Liver (tissue), 8 donors: ENCODE measurements at regions not wholly inside any gene's neighbourhood (a gene's known extent, or its start where the extent isn't known, plus 50 kb on each side); places are given as distances from the start of the nearest gene placed in this dataset.

Experiments
- DNase-seq: peaks from one replicate; pipeline ENCODE4 v3.0.0-alpha.2; 2017; ENCODE audit warnings: low spot score
- H3K27ac ChIP-seq, 2 donors: one replicate each; pipeline ENCODE4 v1.7.0; 2013; ENCODE audit warnings: inconsistent platforms in 2 of 2, low read length in 2 of 2, control low read depth in 1 of 2, low read depth in 1 of 2, mild to moderate bottlenecking in 1 of 2
- H3K27me3 ChIP-seq, 4 donors: one replicate each; pipeline versions ENCODE4 v1.6.1 to v1.7.0; 2013; ENCODE audit warnings: low read length in 3 of 4, inconsistent platforms in 1 of 4, mild to moderate bottlenecking in 1 of 4, moderate library complexity in 1 of 4; ENCODE audit not compliant: control insufficient read depth in 4 of 4, insufficient read depth in 4 of 4
- H3K36me3 ChIP-seq, 4 donors: one replicate each; pipeline versions ENCODE4 v1.6.1 to v1.7.0; 2013; ENCODE audit warnings: low read length in 3 of 4, mild to moderate bottlenecking in 3 of 4, low read depth in 1 of 4, moderate library complexity in 1 of 4; ENCODE audit not compliant: control insufficient read depth in 4 of 4, insufficient read depth in 3 of 4
- H3K4me1 ChIP-seq, 4 donors: one replicate each; pipeline versions ENCODE4 v1.6.1 to v1.7.0; 2013; ENCODE audit warnings: low read length in 3 of 4, mild to moderate bottlenecking in 3 of 4, moderate library complexity in 1 of 4; ENCODE audit not compliant: control insufficient read depth in 4 of 4, insufficient read depth in 4 of 4
- H3K4me3 ChIP-seq, 3 donors: one replicate each; pipeline versions ENCODE4 v1.6.1 to v1.7.0; 2013; ENCODE audit warnings: low read length in 3 of 3, control low read depth in 1 of 3, low read depth in 1 of 3, mild to moderate bottlenecking in 1 of 3
- H3K9ac ChIP-seq, 2 donors: one replicate each; pipeline ENCODE4 v1.7.0; 2013; ENCODE audit warnings: low read length in 2 of 2, mild to moderate bottlenecking in 2 of 2, moderate library complexity in 2 of 2, control low read depth in 1 of 2, low read depth in 1 of 2
- H3K9me3 ChIP-seq, 4 donors: one replicate each; pipeline versions ENCODE4 v1.6.1 to v1.7.0; 2013; ENCODE audit warnings: low read length in 3 of 4; ENCODE audit not compliant: control insufficient read depth in 4 of 4
- EGR1 ChIP-seq, 2 donors: IDR thresholded peaks; 2 replicates each; pipeline ENCODE4 v1.6.1; 2016 to 2018; ENCODE audit warnings: antibody characterized with exemption in 2 of 2, low read depth in 2 of 2
- FOXA1 ChIP-seq: IDR thresholded peaks from 2 replicates; pipeline ENCODE4 v1.6.1; 2016; ENCODE audit warnings: antibody characterized with exemption
- FOXA2 ChIP-seq: IDR thresholded peaks from 2 replicates; pipeline ENCODE4 v1.6.1; 2016; ENCODE audit warnings: antibody characterized with exemption
- GABPA ChIP-seq, 2 donors: IDR thresholded peaks in 1 of 2; conservative IDR thresholded peaks in 1 of 2; 2 replicates each; pipeline ENCODE4 v1.6.1; 2016; ENCODE audit warnings: antibody characterized with exemption in 2 of 2, mild to moderate bottlenecking in 1 of 2, moderate library complexity in 1 of 2
- HNF4A ChIP-seq, 2 donors: conservative IDR thresholded peaks; 2 replicates each; pipeline ENCODE4 v1.6.1; 2016; ENCODE audit warnings: antibody characterized with exemption in 2 of 2, mild to moderate bottlenecking in 2 of 2
- HNF4G ChIP-seq: IDR thresholded peaks from 2 replicates; pipeline ENCODE4 v1.6.1; 2016; ENCODE audit warnings: antibody characterized with exemption
- JUND ChIP-seq, 2 donors: IDR thresholded peaks; 2 replicates each; pipeline ENCODE4 v1.6.1; 2016; ENCODE audit warnings: antibody characterized with exemption in 2 of 2
- MAX ChIP-seq: IDR thresholded peaks from 2 replicates; pipeline ENCODE4 v1.6.1; 2016; ENCODE audit warnings: antibody characterized with exemption
- NR2F2 ChIP-seq: IDR thresholded peaks from 2 replicates; pipeline ENCODE4 v1.6.1; 2016; ENCODE audit warnings: antibody characterized with exemption
- RAD21 ChIP-seq, 2 donors: IDR thresholded peaks; 2 replicates each; pipeline ENCODE4 v1.6.1; 2016; ENCODE audit warnings: antibody characterized with exemption in 2 of 2, mild to moderate bottlenecking in 2 of 2
- RXRA ChIP-seq, 2 donors: IDR thresholded peaks; 2 replicates each; pipeline ENCODE4 v1.6.1; 2017 to 2018; ENCODE audit warnings: antibody characterized with exemption in 2 of 2, mild to moderate bottlenecking in 1 of 2
- SP1 ChIP-seq: IDR thresholded peaks from 2 replicates; pipeline ENCODE4 v1.6.1; 2018; ENCODE audit warnings: antibody characterized with exemption, mild to moderate bottlenecking
- TAF1 ChIP-seq: conservative IDR thresholded peaks from 2 replicates; pipeline ENCODE4 v1.6.1; 2016; ENCODE audit warnings: antibody characterized with exemption, mild to moderate bottlenecking
- YY1 ChIP-seq: IDR thresholded peaks from 2 replicates; pipeline ENCODE4 v1.6.1; 2016; ENCODE audit warnings: antibody characterized with exemption, mild to moderate bottlenecking
- WGBS: extraction: QIAGEN DNeasy Blood & Tissue Kit; methylation state at CpG from one replicate; pipeline ENCODE4 v1.1.7; 2013; 5-methylcytosine and 5-hydroxymethylcytosine counted together
- TF ChIP-seq, protein P1 (sequence below): fragments of 150-350 bp; IDR thresholded peaks from 2 replicates; pipeline ENCODE4 v1.5.1; 2017; ENCODE audit warnings: improper control_type of control experiment, low read depth, low read length; ENCODE audit not compliant: missing input control
- TF ChIP-seq, protein P2 (sequence below): IDR thresholded peaks from 2 replicates; pipeline ENCODE4 v1.6.1; 2016; ENCODE audit warnings: antibody characterized with exemption
- TF ChIP-seq, protein P3 (sequence below): IDR thresholded peaks from 2 replicates; pipeline ENCODE4 v1.6.1; 2016; ENCODE audit warnings: antibody characterized with exemption
- TF ChIP-seq, protein P4 (sequence below): IDR thresholded peaks from 2 replicates; pipeline ENCODE4 v1.6.1; 2016; ENCODE audit warnings: antibody characterized with exemption, mild to moderate bottlenecking
- donor health status: healthy.
- donor health status: healthy.
- donor health status: healthy.
- donor health status: healthy.
- donor health status: healthy.

DNA sequence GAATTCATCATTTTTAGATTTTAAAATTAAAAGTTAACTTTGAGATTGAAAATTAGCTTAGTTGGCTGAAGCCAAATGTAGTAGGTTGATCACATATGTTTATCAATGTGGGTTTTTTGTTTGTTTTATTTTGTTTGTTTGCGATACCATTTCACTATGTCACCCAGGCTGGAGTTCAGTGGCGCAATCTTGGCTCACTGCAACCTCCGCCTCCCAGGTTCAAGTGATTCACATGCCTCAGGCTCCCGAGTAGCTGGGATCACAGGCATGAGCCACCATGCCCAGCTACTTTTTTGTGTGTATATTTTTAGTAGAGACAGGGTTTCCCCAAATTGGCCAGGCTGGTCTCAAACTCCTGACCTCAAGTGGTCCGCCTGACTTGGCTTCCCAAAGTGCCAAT is 665.7 kb upstream of the SLC10A2 start:
- Histone ChIP-seq H3K9ac (no peak overlapping the region), H3K9me3 (no peaks in the 10 kb centered on the region), H3K27ac (no peak overlapping the region), H3K36me3 (no peaks in the 10 kb centered on the region), H3K4me1 (peaks cover 5 to 11% (median 10%) of the 10 kb centered on the region in 4 donors), H3K4me3 (no peak overlapping the region), H3K27me3 (no peaks in the 10 kb centered on the region)
- TF ChIP-seq TAF1 (no peak), FOXA1 (no peak), EGR1 (IDR thresholded peaks at IDR 0.05; ENCODE audit: low read depth in 2 of 2) (no peak), YY1 (peak; percentile 22), GABPA (IDR thresholded peaks at IDR 0.05 in 1 of 2, conservative IDR thresholded peaks at IDR 0.05 in 1 of 2) (no peak), HNF4G (no peak), HNF4A (conservative IDR thresholded peaks at IDR 0.05) (peak in 1 of 2 donors; percentile 49), MAX (no peak), RXRA (IDR thresholded peaks at IDR 0.05) (peak in 1 of 2 donors; percentile 54), FOXA2 (no peak), RAD21 (IDR thresholded peaks at IDR 0.05) (peak in 1 of 2 donors; percentile 7), JUND (IDR thresholded peaks at IDR 0.05) (no peak), SP1 (no peak), NR2F2 (no peak)
- TF ChIP-seq, protein P1, sequence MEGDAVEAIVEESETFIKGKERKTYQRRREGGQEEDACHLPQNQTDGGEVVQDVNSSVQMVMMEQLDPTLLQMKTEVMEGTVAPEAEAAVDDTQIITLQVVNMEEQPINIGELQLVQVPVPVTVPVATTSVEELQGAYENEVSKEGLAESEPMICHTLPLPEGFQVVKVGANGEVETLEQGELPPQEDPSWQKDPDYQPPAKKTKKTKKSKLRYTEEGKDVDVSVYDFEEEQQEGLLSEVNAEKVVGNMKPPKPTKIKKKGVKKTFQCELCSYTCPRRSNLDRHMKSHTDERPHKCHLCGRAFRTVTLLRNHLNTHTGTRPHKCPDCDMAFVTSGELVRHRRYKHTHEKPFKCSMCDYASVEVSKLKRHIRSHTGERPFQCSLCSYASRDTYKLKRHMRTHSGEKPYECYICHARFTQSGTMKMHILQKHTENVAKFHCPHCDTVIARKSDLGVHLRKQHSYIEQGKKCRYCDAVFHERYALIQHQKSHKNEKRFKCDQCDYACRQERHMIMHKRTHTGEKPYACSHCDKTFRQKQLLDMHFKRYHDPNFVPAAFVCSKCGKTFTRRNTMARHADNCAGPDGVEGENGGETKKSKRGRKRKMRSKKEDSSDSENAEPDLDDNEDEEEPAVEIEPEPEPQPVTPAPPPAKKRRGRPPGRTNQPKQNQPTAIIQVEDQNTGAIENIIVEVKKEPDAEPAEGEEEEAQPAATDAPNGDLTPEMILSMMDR: no peak
- TF ChIP-seq, protein P2, sequence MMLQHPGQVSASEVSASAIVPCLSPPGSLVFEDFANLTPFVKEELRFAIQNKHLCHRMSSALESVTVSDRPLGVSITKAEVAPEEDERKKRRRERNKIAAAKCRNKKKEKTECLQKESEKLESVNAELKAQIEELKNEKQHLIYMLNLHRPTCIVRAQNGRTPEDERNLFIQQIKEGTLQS: no peak
- TF ChIP-seq, protein P3, sequence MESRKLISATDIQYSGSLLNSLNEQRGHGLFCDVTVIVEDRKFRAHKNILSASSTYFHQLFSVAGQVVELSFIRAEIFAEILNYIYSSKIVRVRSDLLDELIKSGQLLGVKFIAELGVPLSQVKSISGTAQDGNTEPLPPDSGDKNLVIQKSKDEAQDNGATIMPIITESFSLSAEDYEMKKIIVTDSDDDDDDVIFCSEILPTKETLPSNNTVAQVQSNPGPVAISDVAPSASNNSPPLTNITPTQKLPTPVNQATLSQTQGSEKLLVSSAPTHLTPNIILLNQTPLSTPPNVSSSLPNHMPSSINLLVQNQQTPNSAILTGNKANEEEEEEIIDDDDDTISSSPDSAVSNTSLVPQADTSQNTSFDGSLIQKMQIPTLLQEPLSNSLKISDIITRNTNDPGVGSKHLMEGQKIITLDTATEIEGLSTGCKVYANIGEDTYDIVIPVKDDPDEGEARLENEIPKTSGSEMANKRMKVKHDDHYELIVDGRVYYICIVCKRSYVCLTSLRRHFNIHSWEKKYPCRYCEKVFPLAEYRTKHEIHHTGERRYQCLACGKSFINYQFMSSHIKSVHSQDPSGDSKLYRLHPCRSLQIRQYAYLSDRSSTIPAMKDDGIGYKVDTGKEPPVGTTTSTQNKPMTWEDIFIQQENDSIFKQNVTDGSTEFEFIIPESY: no peak
- TF ChIP-seq, protein P4, sequence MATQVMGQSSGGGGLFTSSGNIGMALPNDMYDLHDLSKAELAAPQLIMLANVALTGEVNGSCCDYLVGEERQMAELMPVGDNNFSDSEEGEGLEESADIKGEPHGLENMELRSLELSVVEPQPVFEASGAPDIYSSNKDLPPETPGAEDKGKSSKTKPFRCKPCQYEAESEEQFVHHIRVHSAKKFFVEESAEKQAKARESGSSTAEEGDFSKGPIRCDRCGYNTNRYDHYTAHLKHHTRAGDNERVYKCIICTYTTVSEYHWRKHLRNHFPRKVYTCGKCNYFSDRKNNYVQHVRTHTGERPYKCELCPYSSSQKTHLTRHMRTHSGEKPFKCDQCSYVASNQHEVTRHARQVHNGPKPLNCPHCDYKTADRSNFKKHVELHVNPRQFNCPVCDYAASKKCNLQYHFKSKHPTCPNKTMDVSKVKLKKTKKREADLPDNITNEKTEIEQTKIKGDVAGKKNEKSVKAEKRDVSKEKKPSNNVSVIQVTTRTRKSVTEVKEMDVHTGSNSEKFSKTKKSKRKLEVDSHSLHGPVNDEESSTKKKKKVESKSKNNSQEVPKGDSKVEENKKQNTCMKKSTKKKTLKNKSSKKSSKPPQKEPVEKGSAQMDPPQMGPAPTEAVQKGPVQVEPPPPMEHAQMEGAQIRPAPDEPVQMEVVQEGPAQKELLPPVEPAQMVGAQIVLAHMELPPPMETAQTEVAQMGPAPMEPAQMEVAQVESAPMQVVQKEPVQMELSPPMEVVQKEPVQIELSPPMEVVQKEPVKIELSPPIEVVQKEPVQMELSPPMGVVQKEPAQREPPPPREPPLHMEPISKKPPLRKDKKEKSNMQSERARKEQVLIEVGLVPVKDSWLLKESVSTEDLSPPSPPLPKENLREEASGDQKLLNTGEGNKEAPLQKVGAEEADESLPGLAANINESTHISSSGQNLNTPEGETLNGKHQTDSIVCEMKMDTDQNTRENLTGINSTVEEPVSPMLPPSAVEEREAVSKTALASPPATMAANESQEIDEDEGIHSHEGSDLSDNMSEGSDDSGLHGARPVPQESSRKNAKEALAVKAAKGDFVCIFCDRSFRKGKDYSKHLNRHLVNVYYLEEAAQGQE: no peak
- no peak for DNase-seq
- 58% methylated on average over 5 of the region's 5 CpGs for WGBS
